GM06990 (cell line): ENCODE measurements at regions not wholly inside any gene's neighbourhood (a gene's known extent, or its start where the extent isn't known, plus 50 kb on each side); places are given as distances from the start of the nearest gene placed in this dataset.

Experiments
- DNase-seq: peaks from one replicate; pipeline ENCODE4 v3.0.0-alpha.2; 2011; ENCODE audit not compliant: insufficient read length; ENCODE audit errors: extremely low read depth
- H3K27me3 ChIP-seq: replicated peaks from 2 replicates; pipeline ENCODE4 v1.6.0; 2011; ENCODE audit warnings: low read length; ENCODE audit not compliant: control insufficient read depth, insufficient read depth
- H3K36me3 ChIP-seq: 2 replicates; pipeline ENCODE4 v1.5.1; 2011; ENCODE audit warnings: low read length; ENCODE audit not compliant: control insufficient read depth, insufficient read depth
- H3K4me3 ChIP-seq: replicated peaks from 2 replicates; pipeline ENCODE4 v1.5.1; 2011; ENCODE audit warnings: low read depth, mild to moderate bottlenecking, control low read depth, low read length
- TF ChIP-seq, protein P1 (sequence below): IDR thresholded peaks from 2 replicates; pipeline ENCODE4 v1.5.1; 2011; ENCODE audit warnings: low read length, control low read depth, mild to moderate bottlenecking, inconsistent platforms; ENCODE audit not compliant: insufficient read depth, poor library complexity, severe bottlenecking

DNA sequence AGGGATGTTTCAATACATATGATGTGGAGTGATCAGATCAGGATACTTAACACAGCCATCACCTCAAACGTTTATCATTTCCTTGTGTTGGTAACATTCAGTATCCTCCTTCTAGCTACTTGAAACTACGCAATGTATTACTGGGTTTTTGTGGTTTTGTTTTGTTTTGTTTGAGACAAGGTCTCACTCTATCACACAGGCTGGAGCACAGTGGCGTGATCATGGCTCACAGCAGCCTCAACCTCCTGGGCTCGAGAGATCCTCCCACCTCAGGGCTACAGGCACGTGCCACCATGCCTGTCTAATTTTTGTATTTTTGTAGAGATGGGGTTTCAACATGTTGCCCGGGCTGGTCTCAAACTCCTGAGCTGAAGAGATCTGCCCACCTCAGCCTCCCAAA lies 70.2 kb upstream of the BCL11B start:
- H3K36me3 ChIP-seq, result no peaks in the 10 kb centered on the region
- H3K4me3 ChIP-seq, result no peak overlapping the region
- no peak for DNase-seq
- TF ChIP-seq, protein P1, sequence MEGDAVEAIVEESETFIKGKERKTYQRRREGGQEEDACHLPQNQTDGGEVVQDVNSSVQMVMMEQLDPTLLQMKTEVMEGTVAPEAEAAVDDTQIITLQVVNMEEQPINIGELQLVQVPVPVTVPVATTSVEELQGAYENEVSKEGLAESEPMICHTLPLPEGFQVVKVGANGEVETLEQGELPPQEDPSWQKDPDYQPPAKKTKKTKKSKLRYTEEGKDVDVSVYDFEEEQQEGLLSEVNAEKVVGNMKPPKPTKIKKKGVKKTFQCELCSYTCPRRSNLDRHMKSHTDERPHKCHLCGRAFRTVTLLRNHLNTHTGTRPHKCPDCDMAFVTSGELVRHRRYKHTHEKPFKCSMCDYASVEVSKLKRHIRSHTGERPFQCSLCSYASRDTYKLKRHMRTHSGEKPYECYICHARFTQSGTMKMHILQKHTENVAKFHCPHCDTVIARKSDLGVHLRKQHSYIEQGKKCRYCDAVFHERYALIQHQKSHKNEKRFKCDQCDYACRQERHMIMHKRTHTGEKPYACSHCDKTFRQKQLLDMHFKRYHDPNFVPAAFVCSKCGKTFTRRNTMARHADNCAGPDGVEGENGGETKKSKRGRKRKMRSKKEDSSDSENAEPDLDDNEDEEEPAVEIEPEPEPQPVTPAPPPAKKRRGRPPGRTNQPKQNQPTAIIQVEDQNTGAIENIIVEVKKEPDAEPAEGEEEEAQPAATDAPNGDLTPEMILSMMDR, result no peak
- H3K27me3 ChIP-seq, result peaks cover 3% of the 10 kb centered on the region

DNA sequence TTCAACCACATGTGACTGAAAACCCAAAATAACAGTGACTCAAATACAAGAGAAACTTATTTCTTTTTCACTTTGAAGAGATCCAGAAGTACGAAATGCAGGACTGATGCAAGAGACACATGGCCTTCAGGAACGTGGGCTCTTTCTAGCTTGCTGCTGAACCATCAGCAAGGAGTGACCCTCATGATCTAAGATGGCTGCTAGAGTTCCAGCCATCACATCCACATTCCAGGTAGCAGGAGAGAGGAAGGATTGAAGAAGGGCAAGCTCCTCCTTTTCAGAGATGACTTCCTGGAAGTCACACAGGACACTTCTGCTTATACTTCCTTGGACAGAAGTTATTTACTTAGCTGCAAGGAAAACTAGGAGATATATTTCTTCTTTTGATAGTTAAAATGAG lies 67.6 kb upstream of the BCL11B start:
- no peak for DNase-seq
- Histone ChIP-seq H3K27me3 (peaks cover 3% of the 10 kb centered on the region; the same call in 1 of the 2 replicates), H3K36me3 (no peaks in the 10 kb centered on the region), H3K4me3 (no peak overlapping the region)
- TF ChIP-seq, protein P1, result no peak

DNA sequence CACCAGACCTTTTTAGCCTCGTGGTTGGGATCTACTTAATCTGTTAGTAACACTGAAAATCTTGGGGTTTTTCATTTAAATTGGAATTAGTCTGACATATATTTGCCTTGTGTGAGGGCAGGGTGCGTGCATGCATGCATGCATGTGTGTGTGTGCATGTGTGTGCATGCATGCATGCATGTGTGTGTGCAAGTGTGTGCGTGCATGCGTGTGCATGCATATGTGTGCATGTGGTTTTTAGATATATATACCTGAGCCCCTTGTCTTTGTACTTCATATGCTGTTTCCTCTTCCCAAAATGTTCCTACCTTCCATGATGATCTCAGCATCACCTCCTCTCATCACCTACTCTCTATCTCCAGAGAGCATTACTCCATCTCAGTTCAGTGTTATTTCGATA lies 66.3 kb upstream of the BCL11B start:
- TF ChIP-seq, protein P1, result no peak

DNA sequence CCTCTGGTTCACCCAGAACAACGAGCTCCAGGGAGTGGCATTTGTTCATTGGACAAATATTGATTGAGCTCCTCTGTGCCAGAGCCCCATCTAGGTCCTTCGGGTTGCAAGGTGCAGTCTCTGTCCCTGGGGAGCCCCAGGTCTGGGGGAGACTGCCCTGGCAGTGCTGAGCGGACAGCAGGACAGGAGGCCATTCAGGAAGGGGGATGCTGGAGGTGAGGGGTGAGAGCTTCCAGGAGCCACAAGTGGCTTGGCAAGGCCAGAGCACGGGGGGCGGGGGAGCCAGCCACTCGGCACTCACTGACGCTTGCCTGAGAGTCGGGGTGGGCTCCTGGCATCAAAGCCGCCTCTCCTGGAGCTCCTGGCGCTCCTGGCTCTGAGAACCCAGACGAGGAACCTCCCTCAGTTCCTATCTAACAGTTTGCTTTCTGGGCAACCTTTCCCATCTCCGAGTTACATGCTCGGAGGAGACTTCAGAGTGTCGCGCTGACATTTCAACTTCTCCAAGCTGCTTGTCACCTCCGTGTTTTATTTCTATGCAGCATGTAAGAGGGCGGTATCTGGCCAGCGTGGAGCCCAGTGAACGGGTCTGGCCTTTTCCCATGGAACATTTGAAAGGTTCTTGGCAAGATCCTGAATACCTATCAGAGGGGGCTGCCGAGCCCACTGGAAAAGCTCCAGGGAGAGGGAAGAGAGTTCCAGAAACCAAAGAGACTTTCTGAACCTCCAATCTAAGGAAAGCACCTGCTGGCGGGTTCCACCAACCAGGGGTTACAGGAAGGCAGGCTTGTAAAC lies 62.0 kb upstream of the BCL11B start:
- TF ChIP-seq, protein P1, result no peak
- Histone ChIP-seq H3K4me3 (no peak overlapping the region), H3K36me3 (no peaks in the 10 kb centered on the region), H3K27me3 (no peaks in the 10 kb centered on the region)
- DNase-seq, result no peak

More for the DNA sequence above, 66.3 kb upstream of the BCL11B start:
- no peaks in the 10 kb centered on the region for H3K36me3 ChIP-seq
- no peak for DNase-seq
- peaks cover 3% of the 10 kb centered on the region; the same call in 1 of the 2 replicates for H3K27me3 ChIP-seq
- no peak overlapping the region for H3K4me3 ChIP-seq

DNA sequence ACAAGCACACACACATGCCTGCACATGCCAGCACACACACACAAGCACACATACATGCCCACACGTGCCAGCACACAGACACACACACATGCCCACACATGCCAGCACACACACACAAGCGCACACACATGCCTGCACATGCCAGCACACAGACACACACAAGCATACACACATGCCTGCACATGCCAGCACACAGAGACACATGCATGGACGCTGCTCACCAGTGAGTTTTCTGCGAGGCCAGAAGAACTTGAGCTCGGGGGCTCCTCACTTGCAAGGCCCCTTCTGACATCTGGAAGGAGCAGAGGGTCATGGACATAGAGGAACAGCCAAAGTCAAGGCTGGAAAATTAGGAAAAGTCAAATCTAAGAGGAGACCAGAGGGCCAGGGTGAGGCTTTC lies 61.2 kb upstream of the BCL11B start:
- Histone ChIP-seq H3K27me3 (no peaks in the 10 kb centered on the region), H3K36me3 (no peaks in the 10 kb centered on the region), H3K4me3 (no peak overlapping the region)
- TF ChIP-seq, protein P1, result no peak
- no peak for DNase-seq
